ENCODE measurements at regions not wholly inside any gene's neighbourhood (a gene's known extent, or its start where the extent isn't known, plus 50 kb on each side); places are given as distances from the start of the nearest gene placed in this dataset.

DNA sequence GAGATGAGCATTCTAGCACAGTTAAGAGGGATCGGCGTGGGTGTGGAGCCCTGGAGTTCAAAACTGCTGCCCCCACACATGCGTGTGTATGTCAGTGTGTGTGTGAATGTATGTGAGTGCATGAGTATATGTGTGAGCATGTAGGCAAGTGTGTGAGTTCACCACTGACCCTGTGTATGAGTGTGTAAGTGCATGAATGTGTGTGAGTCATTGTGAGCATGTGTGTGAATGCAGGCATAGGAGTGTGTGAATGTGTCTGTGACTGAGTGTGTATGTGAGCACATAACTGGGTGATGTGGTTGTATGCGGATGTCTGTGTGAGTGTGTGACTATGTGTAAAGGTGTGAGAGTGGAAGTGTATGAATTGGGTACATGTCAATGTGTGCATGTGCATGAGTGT, 69.6 kb upstream of the CCDC167 start:
- POLR2A ChIA-PET, result interaction anchor here (0.6 kb wide), 1 partner anchor 51 kb away, joined by 5 read pairs; no protein-coding TSS in a partner anchor
- CTCF ChIA-PET, result interaction anchor here (1.5 to 2.2 kb wide), 2 partner anchors 11 to 32 kb away, joined by 3 to 4 read pairs; no protein-coding TSS in a partner anchor
- Histone ChIP-seq H3K4me1 (no peaks in the 10 kb centered on the region), H3K4me3 (no peak overlapping the region), H3K4me2 (no peak overlapping the region), H3K9me3 (no peaks in the 10 kb centered on the region), H3K27ac (no peak overlapping the region)
- TF ChIP-seq, protein P1, sequence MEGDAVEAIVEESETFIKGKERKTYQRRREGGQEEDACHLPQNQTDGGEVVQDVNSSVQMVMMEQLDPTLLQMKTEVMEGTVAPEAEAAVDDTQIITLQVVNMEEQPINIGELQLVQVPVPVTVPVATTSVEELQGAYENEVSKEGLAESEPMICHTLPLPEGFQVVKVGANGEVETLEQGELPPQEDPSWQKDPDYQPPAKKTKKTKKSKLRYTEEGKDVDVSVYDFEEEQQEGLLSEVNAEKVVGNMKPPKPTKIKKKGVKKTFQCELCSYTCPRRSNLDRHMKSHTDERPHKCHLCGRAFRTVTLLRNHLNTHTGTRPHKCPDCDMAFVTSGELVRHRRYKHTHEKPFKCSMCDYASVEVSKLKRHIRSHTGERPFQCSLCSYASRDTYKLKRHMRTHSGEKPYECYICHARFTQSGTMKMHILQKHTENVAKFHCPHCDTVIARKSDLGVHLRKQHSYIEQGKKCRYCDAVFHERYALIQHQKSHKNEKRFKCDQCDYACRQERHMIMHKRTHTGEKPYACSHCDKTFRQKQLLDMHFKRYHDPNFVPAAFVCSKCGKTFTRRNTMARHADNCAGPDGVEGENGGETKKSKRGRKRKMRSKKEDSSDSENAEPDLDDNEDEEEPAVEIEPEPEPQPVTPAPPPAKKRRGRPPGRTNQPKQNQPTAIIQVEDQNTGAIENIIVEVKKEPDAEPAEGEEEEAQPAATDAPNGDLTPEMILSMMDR (IDR thresholded peaks at IDR 0.05), result no peak
- TF ChIP-seq, protein P2, sequence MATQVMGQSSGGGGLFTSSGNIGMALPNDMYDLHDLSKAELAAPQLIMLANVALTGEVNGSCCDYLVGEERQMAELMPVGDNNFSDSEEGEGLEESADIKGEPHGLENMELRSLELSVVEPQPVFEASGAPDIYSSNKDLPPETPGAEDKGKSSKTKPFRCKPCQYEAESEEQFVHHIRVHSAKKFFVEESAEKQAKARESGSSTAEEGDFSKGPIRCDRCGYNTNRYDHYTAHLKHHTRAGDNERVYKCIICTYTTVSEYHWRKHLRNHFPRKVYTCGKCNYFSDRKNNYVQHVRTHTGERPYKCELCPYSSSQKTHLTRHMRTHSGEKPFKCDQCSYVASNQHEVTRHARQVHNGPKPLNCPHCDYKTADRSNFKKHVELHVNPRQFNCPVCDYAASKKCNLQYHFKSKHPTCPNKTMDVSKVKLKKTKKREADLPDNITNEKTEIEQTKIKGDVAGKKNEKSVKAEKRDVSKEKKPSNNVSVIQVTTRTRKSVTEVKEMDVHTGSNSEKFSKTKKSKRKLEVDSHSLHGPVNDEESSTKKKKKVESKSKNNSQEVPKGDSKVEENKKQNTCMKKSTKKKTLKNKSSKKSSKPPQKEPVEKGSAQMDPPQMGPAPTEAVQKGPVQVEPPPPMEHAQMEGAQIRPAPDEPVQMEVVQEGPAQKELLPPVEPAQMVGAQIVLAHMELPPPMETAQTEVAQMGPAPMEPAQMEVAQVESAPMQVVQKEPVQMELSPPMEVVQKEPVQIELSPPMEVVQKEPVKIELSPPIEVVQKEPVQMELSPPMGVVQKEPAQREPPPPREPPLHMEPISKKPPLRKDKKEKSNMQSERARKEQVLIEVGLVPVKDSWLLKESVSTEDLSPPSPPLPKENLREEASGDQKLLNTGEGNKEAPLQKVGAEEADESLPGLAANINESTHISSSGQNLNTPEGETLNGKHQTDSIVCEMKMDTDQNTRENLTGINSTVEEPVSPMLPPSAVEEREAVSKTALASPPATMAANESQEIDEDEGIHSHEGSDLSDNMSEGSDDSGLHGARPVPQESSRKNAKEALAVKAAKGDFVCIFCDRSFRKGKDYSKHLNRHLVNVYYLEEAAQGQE (IDR thresholded peaks at IDR 0.05), result no peak
- TF ChIP-seq ZNF302 (CRISPR knock-in tag; IDR thresholded peaks at IDR 0.05), result no peak
- TF ChIP-seq ESRRA (IDR thresholded peaks at IDR 0.05; ENCODE audit: borderline replicate concordance, low read length), result no peak
- no peak for TF ChIP-seq PHF8 (IDR thresholded peaks at IDR 0.05; ENCODE audit: borderline replicate concordance, low read depth)
- TF ChIP-seq EP300 (IDR thresholded peaks at IDR 0.05), result no peak
- no peak for TF ChIP-seq HDAC2 (IDR thresholded peaks at IDR 0.05)
- TF ChIP-seq RFX5 (IDR thresholded peaks at IDR 0.05), result no peak
- TF ChIP-seq CHD2 (IDR thresholded peaks at IDR 0.05; ENCODE audit: low read length, partially characterized antibody), result no peak
- no peak for TF ChIP-seq RARB (CRISPR knock-in tag; IDR thresholded peaks at IDR 0.05)
- no peak for TF ChIP-seq RAD21 (conservative IDR thresholded peaks at IDR 0.05 in 1 of 2, IDR thresholded peaks at IDR 0.05 in 1 of 2)
- no peak for TF ChIP-seq RNF2 (IDR thresholded peaks at IDR 0.05; ENCODE audit: borderline replicate concordance, low read depth)
- TF ChIP-seq, protein P3, sequence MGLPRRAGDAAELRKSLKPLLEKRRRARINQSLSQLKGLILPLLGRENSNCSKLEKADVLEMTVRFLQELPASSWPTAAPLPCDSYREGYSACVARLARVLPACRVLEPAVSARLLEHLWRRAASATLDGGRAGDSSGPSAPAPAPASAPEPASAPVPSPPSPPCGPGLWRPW (IDR thresholded peaks at IDR 0.05), result no peak
- TF ChIP-seq NR3C1 (IDR thresholded peaks at IDR 0.05), result no peak
- ATAC-seq (no peak), FAIRE-seq (no peak), DNase-seq (ENCODE audit: low read depth in 1 of 2, low spot score in 1 of 2) (no peak)
- WGBS (ENCODE audit: missing lambda C conversion rate), result 78% methylated on average over 4 of the region's 4 CpGs

DNA sequence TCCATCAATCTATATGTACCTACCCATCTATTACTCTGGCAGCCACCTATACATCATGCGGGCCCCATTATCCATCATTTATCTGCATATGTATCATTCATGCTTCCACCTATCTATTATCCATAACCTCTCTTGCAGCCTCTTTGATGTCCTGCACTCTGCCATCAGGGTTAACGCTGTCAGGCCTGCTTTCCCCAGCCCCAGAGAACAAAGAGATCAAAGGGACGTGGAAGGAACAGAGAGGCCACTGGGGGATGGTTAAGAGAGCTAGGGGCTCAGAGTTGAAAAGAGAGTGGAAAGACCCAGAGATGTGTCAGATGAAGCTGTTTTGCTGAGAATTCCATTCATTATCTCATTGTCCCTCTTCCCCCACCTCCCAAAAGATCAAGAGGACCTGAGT, 67.3 kb upstream of the CCDC167 start:
- H3K9me3 ChIP-seq, result no peaks in the 10 kb centered on the region
- FAIRE-seq (no peak), ATAC-seq (no peak), DNase-seq (ENCODE audit: low read depth in 1 of 2, low spot score in 1 of 2) (no peak)
- H3K27ac ChIP-seq, result no peak overlapping the region
- H3K4me3 ChIP-seq, result no peak overlapping the region
- CTCF ChIA-PET, result interaction anchor here (0.6 to 5.3 kb wide), 22 partner anchors 10 to 125 kb away, joined by 3 to 45 read pairs (median 3); no protein-coding TSS in a partner anchor
- TF ChIP-seq GATA3 (IDR thresholded peaks at IDR 0.05; ENCODE audit: borderline replicate concordance) (no peak), RNF2 (IDR thresholded peaks at IDR 0.05; ENCODE audit: borderline replicate concordance, low read depth) (no peak), HOXA7 (CRISPR knock-in tag; IDR thresholded peaks at IDR 0.05) (no peak), PHF8 (IDR thresholded peaks at IDR 0.05; ENCODE audit: borderline replicate concordance, low read depth) (no peak)
- TF ChIP-seq, protein P4, sequence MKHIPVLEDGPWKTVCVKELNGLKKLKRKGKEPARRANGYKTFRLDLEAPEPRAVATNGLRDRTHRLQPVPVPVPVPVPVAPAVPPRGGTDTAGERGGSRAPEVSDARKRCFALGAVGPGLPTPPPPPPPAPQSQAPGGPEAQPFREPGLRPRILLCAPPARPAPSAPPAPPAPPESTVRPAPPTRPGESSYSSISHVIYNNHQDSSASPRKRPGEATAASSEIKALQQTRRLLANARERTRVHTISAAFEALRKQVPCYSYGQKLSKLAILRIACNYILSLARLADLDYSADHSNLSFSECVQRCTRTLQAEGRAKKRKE (CRISPR knock-in tag; IDR thresholded peaks at IDR 0.05; ENCODE audit: low read depth), result no peak
- WGBS (ENCODE audit: missing lambda C conversion rate), result 45% methylated on average over 3 of the region's 3 CpGs
- H3K4me2 ChIP-seq, result no peak overlapping the region
- no peaks in the 10 kb centered on the region for H3K4me1 ChIP-seq
- POLR2A ChIA-PET, result no interaction called here

All from A549 (cell line).